WI38 (cell line): ENCODE measurements at regions not wholly inside any gene's neighbourhood (a gene's known extent, or its start where the extent isn't known, plus 50 kb on each side); places are given as distances from the start of the nearest gene placed in this dataset.

Experiments
- H3K4me3 ChIP-seq: 2 replicates; pipeline ENCODE4 v1.5.1; 2011; ENCODE audit warnings: low read depth, mild to moderate bottlenecking, control low read depth, low read length
- TF ChIP-seq, protein P1 (sequence below): IDR thresholded peaks from 2 replicates; pipeline ENCODE4 v1.5.1; 2012; ENCODE audit warnings: low read depth, mild to moderate bottlenecking, control low read depth, low read length

DNA sequence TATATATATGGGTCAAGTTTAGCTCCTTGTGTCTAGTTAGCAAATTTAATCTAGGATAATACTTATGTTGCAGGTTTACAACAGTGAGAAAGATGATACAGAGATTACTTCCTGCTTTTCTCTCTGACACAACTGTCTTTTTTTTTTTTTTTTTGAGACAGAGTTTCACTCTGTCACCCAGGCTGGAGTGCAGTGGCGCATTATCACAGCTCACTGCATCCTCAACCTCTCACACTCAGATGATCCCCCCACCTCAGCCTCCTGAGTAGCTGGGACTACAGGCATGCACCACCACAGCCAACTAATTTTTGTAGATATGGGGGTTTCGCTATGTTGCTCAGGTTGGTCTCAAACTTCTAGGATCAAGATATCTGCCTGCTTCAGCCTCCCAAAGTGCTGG, 706.9 kb upstream of the SOX9 start:
- TF ChIP-seq, protein P1, sequence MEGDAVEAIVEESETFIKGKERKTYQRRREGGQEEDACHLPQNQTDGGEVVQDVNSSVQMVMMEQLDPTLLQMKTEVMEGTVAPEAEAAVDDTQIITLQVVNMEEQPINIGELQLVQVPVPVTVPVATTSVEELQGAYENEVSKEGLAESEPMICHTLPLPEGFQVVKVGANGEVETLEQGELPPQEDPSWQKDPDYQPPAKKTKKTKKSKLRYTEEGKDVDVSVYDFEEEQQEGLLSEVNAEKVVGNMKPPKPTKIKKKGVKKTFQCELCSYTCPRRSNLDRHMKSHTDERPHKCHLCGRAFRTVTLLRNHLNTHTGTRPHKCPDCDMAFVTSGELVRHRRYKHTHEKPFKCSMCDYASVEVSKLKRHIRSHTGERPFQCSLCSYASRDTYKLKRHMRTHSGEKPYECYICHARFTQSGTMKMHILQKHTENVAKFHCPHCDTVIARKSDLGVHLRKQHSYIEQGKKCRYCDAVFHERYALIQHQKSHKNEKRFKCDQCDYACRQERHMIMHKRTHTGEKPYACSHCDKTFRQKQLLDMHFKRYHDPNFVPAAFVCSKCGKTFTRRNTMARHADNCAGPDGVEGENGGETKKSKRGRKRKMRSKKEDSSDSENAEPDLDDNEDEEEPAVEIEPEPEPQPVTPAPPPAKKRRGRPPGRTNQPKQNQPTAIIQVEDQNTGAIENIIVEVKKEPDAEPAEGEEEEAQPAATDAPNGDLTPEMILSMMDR = no peak
- no peak overlapping the region for H3K4me3 ChIP-seq

GRCh38 chr17:71417142-71417541, 703.7 kb upstream of the SOX9 start:
- TF ChIP-seq, protein P1 = no peak
- H3K4me3 ChIP-seq = no peak overlapping the region

GRCh38 chr17:71422968-71423367, 697.9 kb upstream of the SOX9 start:
- H3K4me3 ChIP-seq = no peak overlapping the region
- TF ChIP-seq, protein P1 = no peak

DNA sequence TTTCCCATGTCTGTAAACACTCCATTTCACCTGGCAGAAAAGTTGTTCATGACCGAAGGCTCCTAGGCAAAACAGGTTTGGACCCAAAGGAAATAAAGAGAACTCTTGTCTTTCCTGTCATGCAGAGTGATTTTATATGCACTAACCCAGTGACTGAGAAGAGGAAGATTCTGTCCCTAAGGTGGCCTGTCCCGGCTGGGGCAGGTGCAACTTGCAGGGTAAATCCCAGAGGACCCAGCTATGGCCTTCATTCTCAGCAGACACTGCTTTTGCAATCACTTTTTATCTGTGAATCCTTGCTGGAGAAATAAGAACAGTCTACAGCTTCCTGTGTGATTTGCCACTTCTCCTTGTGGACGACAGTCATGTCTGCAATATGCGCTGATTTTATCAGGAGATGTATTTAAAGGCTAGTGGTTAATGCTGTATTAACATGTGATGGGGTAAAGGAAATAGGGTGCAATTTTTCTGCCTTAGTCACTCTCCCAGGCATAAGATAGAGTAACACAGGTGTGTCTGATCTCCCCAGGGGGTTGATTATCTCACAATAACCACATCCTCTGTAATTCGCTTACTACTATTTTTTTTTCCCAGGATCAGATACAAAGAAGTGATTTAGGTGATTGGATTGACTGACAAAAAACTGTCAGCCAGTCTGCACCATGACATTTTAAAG, 696.8 kb upstream of the SOX9 start:
- H3K4me3 ChIP-seq = no peak overlapping the region
- TF ChIP-seq, protein P1 = no peak

- H3K4me3 ChIP-seq = no peak overlapping the region
- TF ChIP-seq, protein P1 = no peak
These were observed 693.0 kb upstream of the SOX9 start for GRCh38 chr17:71427801-71428200.

GRCh38 chr17:71428897-71429296, 691.9 kb upstream of the SOX9 start:
- no peak overlapping the region for H3K4me3 ChIP-seq
- TF ChIP-seq, protein P1 = no peak

- TF ChIP-seq, protein P1 = no peak
- no peak overlapping the region for H3K4me3 ChIP-seq
These were observed 690.5 kb upstream of the SOX9 start for GRCh38 chr17:71430281-71430680.
